HFFc6 (cell line): ENCODE measurements at regions not wholly inside any gene's neighbourhood (a gene's known extent, or its start where the extent isn't known, plus 50 kb on each side); places are given as distances from the start of the nearest gene placed in this dataset.

Experiments
- DNase-seq: peaks from one replicate; pipeline ENCODE4 v3.0.0-alpha.2; 2018
- H3K27ac Mint-ChIP-seq: 2 replicates; pipeline ENCODE4 v1.8.0; 2020; ENCODE audit warnings: mild to moderate bottlenecking, mixed read lengths
- H3K27me3 Mint-ChIP-seq: 2 replicates; pipeline ENCODE4 v1.8.0; 2021; ENCODE audit warnings: mild to moderate bottlenecking, moderate library complexity, mixed read lengths; ENCODE audit not compliant: insufficient read depth
- H3K36me3 Mint-ChIP-seq: 2 replicates; pipeline ENCODE4 v1.8.0; 2021; ENCODE audit warnings: low read depth, mixed read lengths
- H3K4me1 Mint-ChIP-seq: 2 replicates; pipeline ENCODE4 v1.8.0; 2020; ENCODE audit warnings: low read depth, mixed read lengths
- H3K4me3 Mint-ChIP-seq: 2 replicates; pipeline ENCODE4 v1.8.0; 2020; ENCODE audit warnings: mild to moderate bottlenecking, moderate library complexity, mixed read lengths
- H3K9me3 Mint-ChIP-seq: 2 replicates; pipeline ENCODE4 v1.8.0; 2020; ENCODE audit warnings: mild to moderate bottlenecking, mixed read lengths
- CTCF ChIP-seq: fragments of 200-600 bp; sonication (generic); IDR thresholded peaks from 2 replicates; pipeline ENCODE4 v1.5.0; 2021; ENCODE audit warnings: antibody characterized with exemption, mild to moderate bottlenecking

- Mint-ChIP-seq H3K27ac (no peak overlapping the region), H3K4me1 (no peaks in the 10 kb centered on the region), H3K4me3 (no peak overlapping the region), H3K9me3 (peaks cover 33% of the 10 kb centered on the region), H3K27me3 (no peaks in the 10 kb centered on the region), H3K36me3 (no peaks in the 10 kb centered on the region)
- DNase-seq, result no peak
- TF ChIP-seq CTCF, result no peak
These were observed 126.3 kb upstream of the ASTN2 start for GRCh38 chr9:117541181-117541580.

GRCh38 chr9:117535973-117536372, 121.1 kb upstream of the ASTN2 start:
- Mint-ChIP-seq H3K27ac (no peak overlapping the region), H3K36me3 (no peaks in the 10 kb centered on the region), H3K9me3 (peaks cover 26% of the 10 kb centered on the region), H3K27me3 (no peaks in the 10 kb centered on the region), H3K4me3 (no peak overlapping the region), H3K4me1 (no peaks in the 10 kb centered on the region)
- TF ChIP-seq CTCF, result no peak
- DNase-seq, result no peak

- DNase-seq, result no peak
- H3K4me1 Mint-ChIP-seq, result no peaks in the 10 kb centered on the region
- no peak overlapping the region for H3K4me3 Mint-ChIP-seq
- peaks cover 30% of the 10 kb centered on the region for H3K9me3 Mint-ChIP-seq
- no peak for TF ChIP-seq CTCF
- no peaks in the 10 kb centered on the region for H3K36me3 Mint-ChIP-seq
- no peaks in the 10 kb centered on the region for H3K27me3 Mint-ChIP-seq
- H3K27ac Mint-ChIP-seq, result no peak overlapping the region
These were observed 120.6 kb upstream of the ASTN2 start for GRCh38 chr9:117535434-117535833.

- Mint-ChIP-seq H3K27ac (no peak overlapping the region), H3K27me3 (no peaks in the 10 kb centered on the region), H3K9me3 (peaks cover 38% of the 10 kb centered on the region), H3K36me3 (no peaks in the 10 kb centered on the region), H3K4me1 (no peaks in the 10 kb centered on the region), H3K4me3 (no peak overlapping the region)
- no peak for TF ChIP-seq CTCF
- no peak for DNase-seq
These were observed 113.4 kb upstream of the ASTN2 start for GRCh38 chr9:117528225-117528624.

GRCh38 chr9:117526674-117527073, 111.8 kb upstream of the ASTN2 start:
- TF ChIP-seq CTCF, result no peak
- DNase-seq, result no peak
- peaks cover 29% of the 10 kb centered on the region for H3K9me3 Mint-ChIP-seq
- no peaks in the 10 kb centered on the region for H3K27me3 Mint-ChIP-seq
- H3K27ac Mint-ChIP-seq, result no peak overlapping the region
- no peaks in the 10 kb centered on the region for H3K4me1 Mint-ChIP-seq
- no peaks in the 10 kb centered on the region for H3K36me3 Mint-ChIP-seq
- no peak overlapping the region for H3K4me3 Mint-ChIP-seq

GRCh38 chr9:117523531-117524153, 108.8 kb upstream of the ASTN2 start:
- H3K27me3 Mint-ChIP-seq, result peaks cover 2% of the 10 kb centered on the region; the same call in 1 of the 2 replicates
- no peaks in the 10 kb centered on the region for H3K4me1 Mint-ChIP-seq
- no peak for DNase-seq
- H3K4me3 Mint-ChIP-seq, result no peak overlapping the region
- no peak overlapping the region for H3K27ac Mint-ChIP-seq
- H3K36me3 Mint-ChIP-seq, result no peaks in the 10 kb centered on the region
- TF ChIP-seq CTCF, result no peak
- H3K9me3 Mint-ChIP-seq, result peaks cover 36% of the 10 kb centered on the region
